Stimulated activated CD8-positive, alpha-beta memory T cell treated with anti-CD3 and anti-CD28 coated beads, Interleukin-12 subunit alpha, Interleukin-12 subunit beta, amount 100 ng/mL, for 24 hours (primary cell): ENCODE measurements at regions not wholly inside any gene's neighbourhood (a gene's known extent, or its start where the extent isn't known, plus 50 kb on each side); places are given as distances from the start of the nearest gene placed in this dataset.

ENCODE experiments used
- DNase-seq: peaks from one replicate; pipeline ENCODE4 v3.0.0-alpha.2; 2020; ENCODE audit errors: extremely low read depth

GRCh38 chr9:2311920-2312319 lies 296.8 kb downstream of the SMARCA2 start:
- no peak for DNase-seq

GRCh38 chr9:2313512-2313911 lies 298.4 kb downstream of the SMARCA2 start:
- DNase-seq = no peak

- DNase-seq = no peak
Measured at GRCh38 chr9:2317591-2317990, 302.4 kb downstream of the SMARCA2 start.

GRCh38 chr9:2319421-2319820 lies 302.2 kb upstream of the VLDLR start:
- DNase-seq = no peak

- no peak for DNase-seq
Measured at GRCh38 chr9:2320114-2320513, 301.5 kb upstream of the VLDLR start.

- DNase-seq = no peak
Measured at GRCh38 chr9:2320632-2321031, 301.0 kb upstream of the VLDLR start.

GRCh38 chr9:2321523-2322148 lies 300.0 kb upstream of the VLDLR start:
- DNase-seq = no peak

GRCh38 chr9:2324742-2325141 lies 296.8 kb upstream of the VLDLR start:
- DNase-seq = no peak

GRCh38 chr9:2332663-2333062 lies 288.9 kb upstream of the VLDLR start:
- no peak for DNase-seq

GRCh38 chr9:2335260-2335659 lies 286.3 kb upstream of the VLDLR start:
- DNase-seq = no peak

GRCh38 chr9:2336055-2336454 lies 285.5 kb upstream of the VLDLR start:
- DNase-seq = no peak

GRCh38 chr9:2337131-2337530 lies 284.5 kb upstream of the VLDLR start:
- no peak for DNase-seq

- no peak for DNase-seq
Measured at GRCh38 chr9:2337627-2338026, 284.0 kb upstream of the VLDLR start.

GRCh38 chr9:2338777-2339365 lies 282.7 kb upstream of the VLDLR start:
- no peak for DNase-seq

- no peak for DNase-seq
Measured at GRCh38 chr9:2339416-2339815, 282.2 kb upstream of the VLDLR start.

- no peak for DNase-seq
Measured at GRCh38 chr9:2340046-2340760, 281.4 kb upstream of the VLDLR start.

GRCh38 chr9:2341126-2341525 lies 280.5 kb upstream of the VLDLR start:
- no peak for DNase-seq

GRCh38 chr9:2341956-2342355 lies 279.6 kb upstream of the VLDLR start:
- no peak for DNase-seq

- no peak for DNase-seq
Measured at GRCh38 chr9:2343756-2344155, 277.8 kb upstream of the VLDLR start.

- no peak for DNase-seq
Measured at GRCh38 chr9:2344436-2344835, 277.2 kb upstream of the VLDLR start.

- DNase-seq = no peak
Measured at GRCh38 chr9:2345013-2345412, 276.6 kb upstream of the VLDLR start.

- DNase-seq = no peak
Measured at GRCh38 chr9:2346277-2346913, 275.2 kb upstream of the VLDLR start.

- DNase-seq = no peak
Measured at GRCh38 chr9:2351324-2351723, 270.3 kb upstream of the VLDLR start.
